HCT116 (cell line): ENCODE measurements at regions not wholly inside any gene's neighbourhood (a gene's known extent, or its start where the extent isn't known, plus 50 kb on each side); places are given as distances from the start of the nearest gene placed in this dataset.

Source experiments
- ATAC-seq: fragments of 200-7000 bp; cut with Tn5 transposase; 2 replicates; pipeline ENCODE4 v1.9.1; 2020; ENCODE audit warnings: mild to moderate bottlenecking, moderate library complexity
- BruUV-seq: library from RNA; stranded (reverse); fragments of 400-500 nt; replicated peaks from 2 replicates; lab custom pipeline; 2021; lab: Mats Ljungman, UMichigan
- CTCF ChIA-PET: fragments of 300-600 bp; sonication (Branson Sonifier 250); formaldehyde crosslinking; loops from one replicate; lab custom pipeline; 2021; ENCODE audit warnings: antibody characterized with exemption; lab: Charles Lee
- POLR2A ChIA-PET: fragments of 300-600, 350-600 bp; sonication (Branson Sonifier 250); formaldehyde crosslinking; loops from one replicate; lab custom pipeline; 2021; ENCODE audit warnings: antibody characterized with exemption; lab: Charles Lee
- RAD21 ChIA-PET, 2 experiments: fragments of 300-600 bp; sonication (Branson Sonifier 250); formaldehyde crosslinking; loops; one replicate each; lab custom pipeline; 2023; ENCODE audit warnings: low total read pairs in 2 of 2; ENCODE audit not compliant: uncharacterized antibody in 2 of 2, unreplicated experiment in 2 of 2, low non-redundant PET in 1 of 2; lab: Charles Lee
- DNase-seq: peaks from one replicate; pipeline ENCODE4 v3.0.0-alpha.2; 2010; ENCODE audit warnings: low read depth, low spot score
- H2AFZ ChIP-seq: fragments of 200-600 bp; shearing (Covaris generic), sonication (generic); 2 replicates; pipeline ENCODE4 v1.6.1; 2017; ENCODE audit warnings: low read depth, mixed run types, mixed read lengths, antibody characterized with exemption, low read length; ENCODE audit not compliant: poor library complexity, severe bottlenecking
- H3K27ac ChIP-seq: 2 replicates; pipeline ENCODE4 v1.5.1; 2012; ENCODE audit warnings: low read depth, low read length
- H3K27me3 ChIP-seq: fragments of 200-600 bp; sonication (generic); 2 replicates; pipeline ENCODE4 v1.6.1; 2016; ENCODE audit warnings: mixed run types, low read length, mixed read lengths; ENCODE audit not compliant: insufficient read depth
- H3K36me3 ChIP-seq, 2 experiments: fragments of 200-500 bp in 1 of 2; fragments of 200-600 bp in 1 of 2; sonication (Bioruptor generic) in 1 of 2; sonication (generic) in 1 of 2; 2 replicates each; pipeline versions ENCODE4 v1.5.1 to v1.6.1; 2014 to 2016; ENCODE audit warnings: low read length in 2 of 2, inconsistent platforms in 1 of 2, mixed read lengths in 1 of 2, mixed run types in 1 of 2; ENCODE audit not compliant: insufficient read depth in 2 of 2, control insufficient read depth in 1 of 2
- H3K4me1 ChIP-seq, 2 experiments: fragments of 200-600 bp in 1 of 2; sonication (generic) in 1 of 2; 2 replicates each; pipeline versions ENCODE4 v1.5.1 to v1.6.1; 2012 to 2017; ENCODE audit warnings: low read length in 2 of 2, inconsistent platforms in 1 of 2, mild to moderate bottlenecking in 1 of 2, mixed read lengths in 1 of 2, mixed run types in 1 of 2, moderate library complexity in 1 of 2; ENCODE audit not compliant: insufficient read depth in 2 of 2, control insufficient read depth in 1 of 2
- H3K4me2 ChIP-seq: fragments of 200-600 bp; sonication (generic); 2 replicates; pipeline ENCODE4 v1.6.1; 2017; ENCODE audit warnings: mixed run types, low read length, mixed read lengths
- H3K4me3 ChIP-seq, 2 experiments: fragments of 200-600 bp in 1 of 2; sonication (generic) in 1 of 2; replicated peaks in 1 of 2; 2 replicates each; pipeline ENCODE4 v1.5.1; 2011 to 2016; ENCODE audit warnings: low read length in 2 of 2, control low read depth in 1 of 2, low read depth in 1 of 2, mild to moderate bottlenecking in 1 of 2, mixed read lengths in 1 of 2, mixed run types in 1 of 2
- H3K79me2 ChIP-seq: fragments of 200-600 bp; sonication (generic); 2 replicates; pipeline ENCODE4 v1.6.1; 2017; ENCODE audit warnings: mild to moderate bottlenecking, mixed run types, low read length, moderate library complexity, mixed read lengths; ENCODE audit not compliant: insufficient read depth
- H3K9ac ChIP-seq: fragments of 200-600 bp; sonication (generic); 2 replicates; pipeline ENCODE4 v1.6.1; 2016; ENCODE audit warnings: low read length, mixed read lengths
- H3K9me2 ChIP-seq: fragments of 200-600 bp; sonication (generic), shearing (Covaris generic); 2 replicates; pipeline ENCODE4 v1.6.1; 2017; ENCODE audit warnings: mixed run types, mild to moderate bottlenecking, moderate library complexity; ENCODE audit not compliant: insufficient read depth
- H3K9me3 ChIP-seq, 2 experiments: fragments of 200-500 bp in 1 of 2; fragments of 200-600 bp in 1 of 2; sonication (Bioruptor generic) in 1 of 2; sonication (generic) in 1 of 2; 2 replicates each; pipeline ENCODE4 v1.6.1; 2014 to 2017; ENCODE audit warnings: low read length in 2 of 2, mixed read lengths in 2 of 2, inconsistent platforms in 1 of 2, low read depth in 1 of 2, mild to moderate bottlenecking in 1 of 2, mixed run types in 1 of 2, moderate library complexity in 1 of 2; ENCODE audit not compliant: control insufficient read depth in 1 of 2, insufficient read depth in 1 of 2
- H4K20me1 ChIP-seq: fragments of 200-600 bp; sonication (generic), shearing (Covaris generic); 2 replicates; pipeline ENCODE4 v1.6.1; 2017; ENCODE audit warnings: mixed run types, mild to moderate bottlenecking, moderate library complexity; ENCODE audit not compliant: insufficient read depth
- CEBPB ChIP-seq: IDR thresholded peaks from 2 replicates; pipeline ENCODE4 v1.6.1; 2012; ENCODE audit warnings: low read depth
- CTCF ChIP-seq, 3 experiments: fragments of 200-600 bp in 1 of 3; sonication (generic) in 1 of 3; IDR thresholded peaks in 2 of 3; conservative IDR thresholded peaks in 1 of 3; 2 replicates each; pipeline ENCODE4 v1.5.1; 2012 to 2017; ENCODE audit warnings: low read depth in 2 of 3, low read length in 2 of 3, antibody characterized with exemption in 1 of 3, borderline replicate concordance in 1 of 3, control low read depth in 1 of 3, mild to moderate bottlenecking in 1 of 3, mixed read lengths in 1 of 3, mixed run types in 1 of 3, moderate library complexity in 1 of 3; ENCODE audit not compliant: insufficient read depth in 1 of 3
- EGR1 ChIP-seq: IDR thresholded peaks from 2 replicates; pipeline ENCODE4 v1.6.1; 2012; ENCODE audit warnings: low read depth
- ELF1 ChIP-seq: IDR thresholded peaks from 2 replicates; pipeline ENCODE4 v1.6.1; 2012; ENCODE audit warnings: low read depth, borderline replicate concordance
- EZH2 ChIP-seq: fragments of 200-600 bp; sonication (generic); IDR thresholded peaks from 2 replicates; pipeline ENCODE4 v1.6.1; 2017; ENCODE audit warnings: antibody characterized with exemption, mixed run types
- POLR2A ChIP-seq: IDR thresholded peaks from 2 replicates; pipeline ENCODE4 v1.7.0; 2011; ENCODE audit warnings: borderline replicate concordance; ENCODE audit not compliant: insufficient read depth, insufficient read length; ENCODE audit errors: extremely low read depth
- POLR2AphosphoS5 ChIP-seq: IDR thresholded peaks from 2 replicates; pipeline ENCODE4 v1.6.1; 2011; ENCODE audit warnings: mild to moderate bottlenecking, low read depth, low read length, moderate library complexity
- SIN3A ChIP-seq: IDR thresholded peaks from 2 replicates; pipeline ENCODE4 v1.6.1; 2012; ENCODE audit warnings: low read depth
- TCF7L2 ChIP-seq: IDR thresholded peaks from 2 replicates; pipeline ENCODE4 v1.7.0; 2011; ENCODE audit warnings: borderline replicate concordance, inconsistent platforms; ENCODE audit not compliant: insufficient read depth, insufficient read length; ENCODE audit errors: extremely low read depth
- YY1 ChIP-seq: IDR thresholded peaks from 2 replicates; pipeline ENCODE4 v1.6.1; 2011; ENCODE audit warnings: low read length, low read depth, moderate library complexity, mild to moderate bottlenecking; ENCODE audit not compliant: insufficient replicate concordance; ENCODE audit errors: extremely low read depth
- ZNF274 ChIP-seq: fragments of 200-500 bp; sonication (Bioruptor generic); IDR thresholded peaks from 2 replicates; pipeline ENCODE4 v1.6.1; 2014; ENCODE audit warnings: mild to moderate bottlenecking, low read depth, low read length, inconsistent platforms
- intact Hi-C: fragments of 100-400 bp; cut with micrococcal nuclease; formaldehyde crosslinking; loops from 2 replicates; pipeline ENCODE4 v1.10.0; 2022
- TF ChIP-seq, protein P1 (sequence below): IDR thresholded peaks from 2 replicates; pipeline ENCODE4 v1.6.1; 2011; ENCODE audit warnings: mild to moderate bottlenecking, low read length, moderate library complexity; ENCODE audit not compliant: insufficient replicate concordance; ENCODE audit errors: extremely low read depth
- TF ChIP-seq, protein P2 (sequence below): IDR thresholded peaks from 2 replicates; pipeline ENCODE4 v1.6.1; 2012; ENCODE audit warnings: low read depth

DNA sequence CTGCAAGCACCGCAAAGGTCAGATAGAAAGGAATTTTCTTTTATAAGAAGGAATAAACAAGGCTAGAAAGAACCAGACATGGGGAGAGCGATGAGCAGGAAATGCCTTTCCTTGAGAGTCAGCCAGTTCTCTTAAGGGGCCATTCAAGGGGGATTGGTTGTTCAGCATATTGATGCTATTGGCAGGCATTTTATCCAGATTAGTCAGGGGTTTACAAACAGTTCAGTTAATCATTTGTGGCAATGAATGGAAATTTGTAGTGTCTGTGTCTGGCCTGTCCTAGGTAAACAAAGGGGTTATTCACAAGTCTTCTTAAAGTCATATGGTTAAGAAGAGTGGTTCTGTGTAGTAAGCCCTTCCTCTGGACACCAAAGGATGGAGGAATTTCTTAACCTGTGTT is 184.7 kb upstream of the FRMPD4 start:
- H3K79me2 ChIP-seq, result no peaks in the 10 kb centered on the region
- TF ChIP-seq CEBPB (no peak), EGR1 (no peak), CTCF (IDR thresholded peaks at IDR 0.05 in 2 of 3, conservative IDR thresholded peaks at IDR 0.05 in 1 of 3; ENCODE audit: borderline replicate concordance in 1 of 3, insufficient read depth in 1 of 3, low read depth in 2 of 3, low read length in 2 of 3) (no peak), EZH2 (no peak)
- TF ChIP-seq, all 23 proteins: peak for 0
- Histone ChIP-seq H3K4me3 (no peak overlapping the region), H3K4me1 (no peaks in the 10 kb centered on the region), H3K9me3 (no peaks in the 10 kb centered on the region), H2AFZ (no peak overlapping the region), H3K9me2 (no peaks in the 10 kb centered on the region), H3K27ac (no peak overlapping the region), H3K9ac (no peak overlapping the region), H4K20me1 (no peaks in the 10 kb centered on the region), H3K4me2 (no peak overlapping the region), H3K27me3 (no peaks in the 10 kb centered on the region), H3K36me3 (no peaks in the 10 kb centered on the region)
- ATAC-seq (no peak), DNase-seq (no peak)
- ChIA-PET RAD21 (no interaction called here), CTCF (no interaction called here), POLR2A (no interaction called here)
- no TSS peak for BruUV-seq
- intact Hi-C loops, result no loop called here

DNA sequence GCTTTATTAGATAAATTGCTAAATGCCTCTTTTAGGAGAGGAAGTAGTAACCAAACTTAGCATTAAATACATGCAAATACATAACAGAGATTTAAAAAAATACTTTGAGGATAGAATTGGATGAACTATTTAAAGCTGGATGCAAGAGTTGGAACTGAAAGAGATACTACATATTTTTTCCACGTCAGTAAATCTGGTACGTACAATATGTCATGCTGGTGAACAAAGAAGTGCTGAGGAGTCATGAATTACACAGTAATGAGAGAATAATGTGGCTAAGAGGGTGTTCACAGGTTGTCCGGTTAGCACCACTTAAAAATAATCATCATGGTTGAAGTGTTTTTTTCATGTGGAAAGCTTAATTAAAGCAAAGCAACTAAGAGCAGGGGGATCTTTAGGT is 184.1 kb upstream of the FRMPD4 start:
- Histone ChIP-seq H3K9me3 (no peaks in the 10 kb centered on the region), H3K79me2 (no peaks in the 10 kb centered on the region), H3K4me1 (no peaks in the 10 kb centered on the region), H3K27ac (no peak overlapping the region), H3K9ac (no peak overlapping the region), H3K9me2 (no peaks in the 10 kb centered on the region), H3K36me3 (no peaks in the 10 kb centered on the region), H2AFZ (no peak overlapping the region), H3K27me3 (no peaks in the 10 kb centered on the region), H3K4me2 (no peak overlapping the region), H4K20me1 (no peaks in the 10 kb centered on the region), H3K4me3 (no peak overlapping the region)
- ChIA-PET POLR2A (no interaction called here), CTCF (no interaction called here), RAD21 (no interaction called here)
- no TSS peak for BruUV-seq
- no peak for DNase-seq
- ATAC-seq, result no peak
- intact Hi-C loops, result no loop called here
- no peak for TF ChIP-seq TCF7L2
- no peak for TF ChIP-seq POLR2AphosphoS5
- TF ChIP-seq EGR1, result no peak
- TF ChIP-seq POLR2A, result no peak
- TF ChIP-seq SIN3A, result no peak
- TF ChIP-seq, protein P1, sequence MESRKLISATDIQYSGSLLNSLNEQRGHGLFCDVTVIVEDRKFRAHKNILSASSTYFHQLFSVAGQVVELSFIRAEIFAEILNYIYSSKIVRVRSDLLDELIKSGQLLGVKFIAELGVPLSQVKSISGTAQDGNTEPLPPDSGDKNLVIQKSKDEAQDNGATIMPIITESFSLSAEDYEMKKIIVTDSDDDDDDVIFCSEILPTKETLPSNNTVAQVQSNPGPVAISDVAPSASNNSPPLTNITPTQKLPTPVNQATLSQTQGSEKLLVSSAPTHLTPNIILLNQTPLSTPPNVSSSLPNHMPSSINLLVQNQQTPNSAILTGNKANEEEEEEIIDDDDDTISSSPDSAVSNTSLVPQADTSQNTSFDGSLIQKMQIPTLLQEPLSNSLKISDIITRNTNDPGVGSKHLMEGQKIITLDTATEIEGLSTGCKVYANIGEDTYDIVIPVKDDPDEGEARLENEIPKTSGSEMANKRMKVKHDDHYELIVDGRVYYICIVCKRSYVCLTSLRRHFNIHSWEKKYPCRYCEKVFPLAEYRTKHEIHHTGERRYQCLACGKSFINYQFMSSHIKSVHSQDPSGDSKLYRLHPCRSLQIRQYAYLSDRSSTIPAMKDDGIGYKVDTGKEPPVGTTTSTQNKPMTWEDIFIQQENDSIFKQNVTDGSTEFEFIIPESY, result no peak
- no peak for TF ChIP-seq YY1
- no peak for TF ChIP-seq ZNF274
- TF ChIP-seq, protein P2, sequence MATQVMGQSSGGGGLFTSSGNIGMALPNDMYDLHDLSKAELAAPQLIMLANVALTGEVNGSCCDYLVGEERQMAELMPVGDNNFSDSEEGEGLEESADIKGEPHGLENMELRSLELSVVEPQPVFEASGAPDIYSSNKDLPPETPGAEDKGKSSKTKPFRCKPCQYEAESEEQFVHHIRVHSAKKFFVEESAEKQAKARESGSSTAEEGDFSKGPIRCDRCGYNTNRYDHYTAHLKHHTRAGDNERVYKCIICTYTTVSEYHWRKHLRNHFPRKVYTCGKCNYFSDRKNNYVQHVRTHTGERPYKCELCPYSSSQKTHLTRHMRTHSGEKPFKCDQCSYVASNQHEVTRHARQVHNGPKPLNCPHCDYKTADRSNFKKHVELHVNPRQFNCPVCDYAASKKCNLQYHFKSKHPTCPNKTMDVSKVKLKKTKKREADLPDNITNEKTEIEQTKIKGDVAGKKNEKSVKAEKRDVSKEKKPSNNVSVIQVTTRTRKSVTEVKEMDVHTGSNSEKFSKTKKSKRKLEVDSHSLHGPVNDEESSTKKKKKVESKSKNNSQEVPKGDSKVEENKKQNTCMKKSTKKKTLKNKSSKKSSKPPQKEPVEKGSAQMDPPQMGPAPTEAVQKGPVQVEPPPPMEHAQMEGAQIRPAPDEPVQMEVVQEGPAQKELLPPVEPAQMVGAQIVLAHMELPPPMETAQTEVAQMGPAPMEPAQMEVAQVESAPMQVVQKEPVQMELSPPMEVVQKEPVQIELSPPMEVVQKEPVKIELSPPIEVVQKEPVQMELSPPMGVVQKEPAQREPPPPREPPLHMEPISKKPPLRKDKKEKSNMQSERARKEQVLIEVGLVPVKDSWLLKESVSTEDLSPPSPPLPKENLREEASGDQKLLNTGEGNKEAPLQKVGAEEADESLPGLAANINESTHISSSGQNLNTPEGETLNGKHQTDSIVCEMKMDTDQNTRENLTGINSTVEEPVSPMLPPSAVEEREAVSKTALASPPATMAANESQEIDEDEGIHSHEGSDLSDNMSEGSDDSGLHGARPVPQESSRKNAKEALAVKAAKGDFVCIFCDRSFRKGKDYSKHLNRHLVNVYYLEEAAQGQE, result no peak
- no peak for TF ChIP-seq ELF1
- no peak for TF ChIP-seq CEBPB
